H1 (cell line): ENCODE measurements at regions not wholly inside any gene's neighbourhood (a gene's known extent, or its start where the extent isn't known, plus 50 kb on each side); places are given as distances from the start of the nearest gene placed in this dataset.

Source experiments
- KDM1A ChIP-seq: fragments of 200-600, 300-600 bp; sonication (generic); IDR thresholded peaks from 2 replicates; pipeline ENCODE4 v1.7.1; 2016; ENCODE audit warnings: mild to moderate bottlenecking, low read length, borderline replicate concordance
- POLR2A ChIP-seq, 2 experiments: IDR thresholded peaks; 1 replicate in 1 of 2; 2 replicates in 1 of 2; pipeline ENCODE4 v1.6.1; 2011; ENCODE audit warnings: low read depth in 2 of 2, low read length in 2 of 2, mild to moderate bottlenecking in 2 of 2; ENCODE audit errors: control extremely low read depth in 1 of 2
- SP1 ChIP-seq: IDR thresholded peaks from 2 replicates; pipeline ENCODE4 v1.6.1; 2011; ENCODE audit warnings: low read depth, low read length
- TAF1 ChIP-seq: IDR thresholded peaks from 2 replicates; pipeline ENCODE4 v1.6.1; 2011; ENCODE audit warnings: mild to moderate bottlenecking, low read depth, low read length
- TF ChIP-seq, protein P1 (sequence below), 3 experiments: IDR thresholded peaks; 1 replicate in 2 of 3; 2 replicates in 1 of 3; pipeline versions ENCODE4 v1.5.1 to v1.6.1; 2011; ENCODE audit warnings: low read length in 3 of 3, mild to moderate bottlenecking in 3 of 3, inconsistent platforms in 2 of 3, low read depth in 1 of 3, moderate library complexity in 1 of 3; ENCODE audit not compliant: insufficient read depth in 1 of 3; ENCODE audit errors: control extremely low read depth in 1 of 3

DNA sequence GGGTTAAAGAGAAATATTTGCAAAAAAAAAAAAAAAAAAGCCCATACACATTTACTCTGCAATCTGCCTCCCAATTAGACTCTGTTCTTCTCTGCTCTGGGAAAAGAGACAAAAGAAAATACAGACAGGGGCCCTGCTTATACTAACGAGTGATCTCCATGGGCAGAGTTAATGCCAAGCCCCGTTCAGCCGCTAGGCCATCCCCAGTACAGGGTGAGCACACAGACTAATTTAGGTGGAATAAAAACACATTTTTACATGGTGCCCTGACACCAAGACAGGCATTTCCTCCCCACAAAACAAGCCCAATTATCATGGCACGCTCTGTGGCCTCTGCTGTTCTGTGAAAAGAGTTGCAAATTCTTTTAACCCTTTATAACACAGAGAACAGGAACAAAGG, 356.3 kb upstream of the C16orf82 start:
- TF ChIP-seq TAF1 (no peak), POLR2A (IDR thresholded peaks at IDR 0.05; ENCODE audit: control extremely low read depth in 1 of 2, low read depth in 2 of 2, low read length in 2 of 2) (no peak), KDM1A (no peak), SP1 (no peak)
- TF ChIP-seq, protein P1, sequence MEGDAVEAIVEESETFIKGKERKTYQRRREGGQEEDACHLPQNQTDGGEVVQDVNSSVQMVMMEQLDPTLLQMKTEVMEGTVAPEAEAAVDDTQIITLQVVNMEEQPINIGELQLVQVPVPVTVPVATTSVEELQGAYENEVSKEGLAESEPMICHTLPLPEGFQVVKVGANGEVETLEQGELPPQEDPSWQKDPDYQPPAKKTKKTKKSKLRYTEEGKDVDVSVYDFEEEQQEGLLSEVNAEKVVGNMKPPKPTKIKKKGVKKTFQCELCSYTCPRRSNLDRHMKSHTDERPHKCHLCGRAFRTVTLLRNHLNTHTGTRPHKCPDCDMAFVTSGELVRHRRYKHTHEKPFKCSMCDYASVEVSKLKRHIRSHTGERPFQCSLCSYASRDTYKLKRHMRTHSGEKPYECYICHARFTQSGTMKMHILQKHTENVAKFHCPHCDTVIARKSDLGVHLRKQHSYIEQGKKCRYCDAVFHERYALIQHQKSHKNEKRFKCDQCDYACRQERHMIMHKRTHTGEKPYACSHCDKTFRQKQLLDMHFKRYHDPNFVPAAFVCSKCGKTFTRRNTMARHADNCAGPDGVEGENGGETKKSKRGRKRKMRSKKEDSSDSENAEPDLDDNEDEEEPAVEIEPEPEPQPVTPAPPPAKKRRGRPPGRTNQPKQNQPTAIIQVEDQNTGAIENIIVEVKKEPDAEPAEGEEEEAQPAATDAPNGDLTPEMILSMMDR (IDR thresholded peaks at IDR 0.05; ENCODE audit: control extremely low read depth in 1 of 3, insufficient read depth in 1 of 3, low read depth in 1 of 3, low read length in 3 of 3) = no peak
